H1 (cell line): ENCODE measurements at regions not wholly inside any gene's neighbourhood (a gene's known extent, or its start where the extent isn't known, plus 50 kb on each side); places are given as distances from the start of the nearest gene placed in this dataset.

ENCODE experiments used
- CTCF ChIA-PET: fragments of 300-600 bp; sonication (Branson Sonifier 250); formaldehyde crosslinking; loops from one replicate; lab custom pipeline; 2021; ENCODE audit not compliant: partially characterized antibody; lab: Charles Lee
- POLR2A ChIA-PET: fragments of 300-600 bp; sonication (Branson Sonifier 250); formaldehyde crosslinking; loops from one replicate; lab custom pipeline; 2021; ENCODE audit warnings: inconsistent platforms; ENCODE audit not compliant: partially characterized antibody; lab: Charles Lee
- DNase-seq, 2 experiments: peaks; one replicate each; pipeline versions ENCODE4 v3.0.0 to v3.0.0-alpha.2; 2010 to 2022; ENCODE audit warnings: low spot score in 2 of 2, low read depth in 1 of 2, mixed read lengths in 1 of 2
- FAIRE-seq: peaks from 2 replicates; lab custom pipeline; 2011; peaks lifted over from hg19 to GRCh38; lab: Jason Lieb, UNC
- H2AFZ ChIP-seq: 2 replicates; pipeline ENCODE4 v1.8.1; 2012; ENCODE audit warnings: low read length, inconsistent platforms
- H2AK5ac ChIP-seq: 2 replicates; pipeline ENCODE4 v1.6.1; 2013; ENCODE audit warnings: low read depth, low read length
- H2BK120ac ChIP-seq: replicated peaks from 2 replicates; pipeline ENCODE3; 2013; ENCODE audit warnings: low read depth, low read length, inconsistent platforms
- H2BK12ac ChIP-seq: 2 replicates; pipeline ENCODE4 v1.6.1; 2013; ENCODE audit warnings: low read depth, low read length
- H2BK15ac ChIP-seq: 2 replicates; pipeline ENCODE4 v1.6.1; 2013; ENCODE audit warnings: low read length
- H2BK20ac ChIP-seq: 2 replicates; pipeline ENCODE4 v1.6.1; 2013; ENCODE audit warnings: low read length
- H2BK5ac ChIP-seq: 2 replicates; pipeline ENCODE4 v1.6.1; 2013; ENCODE audit warnings: low read depth, low read length
- H3K14ac ChIP-seq: 2 replicates; pipeline ENCODE4 v1.6.1; 2013; ENCODE audit warnings: inconsistent platforms; ENCODE audit not compliant: insufficient read length
- H3K18ac ChIP-seq: 2 replicates; pipeline ENCODE4 v1.6.1; 2013; ENCODE audit warnings: low read length; ENCODE audit errors: extremely low read depth
- H3K23ac ChIP-seq: 2 replicates; pipeline ENCODE4 v1.6.1; 2013; ENCODE audit warnings: inconsistent platforms; ENCODE audit not compliant: insufficient read length
- H3K23me2 ChIP-seq: 2 replicates; pipeline ENCODE4 v1.6.1; 2013; ENCODE audit warnings: low read depth, low read length
- H3K27ac ChIP-seq: 2 replicates; pipeline ENCODE4 v1.6.1; 2011; ENCODE audit warnings: low read depth, low read length, inconsistent platforms
- H3K27me3 ChIP-seq, 4 experiments: replicated peaks in 1 of 4; 1 replicate in 1 of 4; 2 replicates in 3 of 4; pipeline versions ENCODE4 v1.6.1 to v1.8.1; 2011 to 2013; ENCODE audit warnings: low read length in 3 of 4, mild to moderate bottlenecking in 3 of 4, inconsistent platforms in 2 of 4, mixed read lengths in 2 of 4, moderate library complexity in 1 of 4; ENCODE audit not compliant: control insufficient read depth in 3 of 4, insufficient read depth in 3 of 4; ENCODE audit errors: extremely low read depth in 1 of 4
- H3K36me3 ChIP-seq, 4 experiments: 2 replicates each; pipeline versions ENCODE4 v1.6.1 to v1.8.1; 2011 to 2013; ENCODE audit warnings: mild to moderate bottlenecking in 4 of 4, low read length in 3 of 4, moderate library complexity in 2 of 4, control low read depth in 1 of 4, inconsistent platforms in 1 of 4; ENCODE audit not compliant: insufficient read depth in 4 of 4, control insufficient read depth in 2 of 4
- H3K4ac ChIP-seq: replicated peaks from 2 replicates; pipeline ENCODE3; 2013; ENCODE audit warnings: low read length, low read depth, mixed read lengths, inconsistent platforms; ENCODE audit not compliant: insufficient read length
- H3K4me1 ChIP-seq, 4 experiments: replicated peaks in 1 of 4; 1 replicate in 1 of 4; 2 replicates in 3 of 4; pipeline versions ENCODE4 v1.6.1 to v1.8.1; 2011 to 2013; ENCODE audit warnings: low read length in 3 of 4, inconsistent platforms in 2 of 4, mixed read lengths in 1 of 4; ENCODE audit not compliant: insufficient read depth in 4 of 4, control insufficient read depth in 3 of 4
- H3K4me2 ChIP-seq, 2 experiments: 2 replicates each; pipeline versions ENCODE4 v1.6.1 to v1.8.1; 2011 to 2013; ENCODE audit warnings: low read depth in 2 of 2, low read length in 2 of 2, control low read depth in 1 of 2, inconsistent platforms in 1 of 2, mild to moderate bottlenecking in 1 of 2; ENCODE audit not compliant: insufficient read depth in 1 of 2
- H3K4me3 ChIP-seq, 4 experiments: fragments of 200-600, 300-600 bp in 1 of 4; sonication (generic), shearing (Covaris generic), sonication (Bioruptor Twin) in 1 of 4; 2 replicates each; pipeline versions ENCODE4 v1.5.1 to v1.8.1; 2011 to 2016; ENCODE audit warnings: low read length in 4 of 4, low read depth in 3 of 4, control low read depth in 2 of 4, inconsistent platforms in 2 of 4, mild to moderate bottlenecking in 2 of 4, mixed read lengths in 1 of 4, moderate library complexity in 1 of 4; ENCODE audit not compliant: insufficient read depth in 2 of 4; ENCODE audit errors: extremely low read depth in 1 of 4
- H3K56ac ChIP-seq: replicated peaks from 2 replicates; pipeline ENCODE3; 2013; ENCODE audit warnings: low read depth, mild to moderate bottlenecking, mixed read lengths, low read length, inconsistent platforms; ENCODE audit not compliant: insufficient read length
- H3K79me1 ChIP-seq: 2 replicates; pipeline ENCODE4 v1.6.1; 2013; ENCODE audit warnings: low read depth, low read length, control low read depth
- H3K79me2 ChIP-seq, 2 experiments: 2 replicates each; pipeline versions ENCODE4 v1.6.1 to v1.8.1; 2012 to 2013; ENCODE audit warnings: low read length in 2 of 2, mild to moderate bottlenecking in 2 of 2, inconsistent platforms in 1 of 2; ENCODE audit not compliant: insufficient read depth in 2 of 2, control insufficient read depth in 1 of 2
- H3K9ac ChIP-seq, 4 experiments: replicated peaks in 1 of 4; 1 replicate in 1 of 4; 2 replicates in 3 of 4; pipeline versions ENCODE4 v1.6.1 to v1.8.1; 2011 to 2013; ENCODE audit warnings: low read depth in 3 of 4, low read length in 3 of 4, control low read depth in 2 of 4, mild to moderate bottlenecking in 2 of 4, moderate library complexity in 2 of 4, inconsistent platforms in 1 of 4; ENCODE audit errors: extremely low read depth in 1 of 4
- H3K9me3 ChIP-seq, 2 experiments: 2 replicates each; pipeline versions ENCODE4 v1.6.1 to v1.8.1; 2012 to 2013; ENCODE audit warnings: mild to moderate bottlenecking in 2 of 2, moderate library complexity in 2 of 2, control low read depth in 1 of 2, inconsistent platforms in 1 of 2, low read depth in 1 of 2, low read length in 1 of 2, mixed read lengths in 1 of 2; ENCODE audit not compliant: insufficient read depth in 2 of 2
- H4K20me1 ChIP-seq, 2 experiments: replicated peaks in 1 of 2; 2 replicates each; pipeline versions ENCODE3 to v1.8.1; 2011 to 2013; ENCODE audit warnings: inconsistent platforms in 2 of 2, low read length in 2 of 2, mild to moderate bottlenecking in 1 of 2; ENCODE audit not compliant: insufficient read depth in 2 of 2, control insufficient read depth in 1 of 2
- H4K5ac ChIP-seq: 2 replicates; pipeline ENCODE4 v1.6.1; 2013; ENCODE audit warnings: low read length, low read depth, mixed read lengths, inconsistent platforms; ENCODE audit not compliant: insufficient read length
- H4K8ac ChIP-seq: 2 replicates; pipeline ENCODE4 v1.8.0; 2013; ENCODE audit warnings: mild to moderate bottlenecking, moderate library complexity, low read length, inconsistent platforms; ENCODE audit not compliant: insufficient read depth; ENCODE audit errors: extremely low read depth
- H4K91ac ChIP-seq: replicated peaks from 2 replicates; pipeline ENCODE3; 2013; ENCODE audit warnings: low read length, mixed read lengths, inconsistent platforms; ENCODE audit not compliant: insufficient read length
- ASH2L ChIP-seq: fragments of 200-600, 300-600 bp; sonication (generic); IDR thresholded peaks from one replicate; pipeline ENCODE4 v1.7.1; 2017; ENCODE audit warnings: low read length
- CTCF ChIP-seq, 3 experiments: IDR thresholded peaks; 1 replicate in 2 of 3; 2 replicates in 1 of 3; pipeline versions ENCODE4 v1.5.1 to v1.6.1; 2011; ENCODE audit warnings: low read length in 3 of 3, mild to moderate bottlenecking in 3 of 3, inconsistent platforms in 2 of 3, low read depth in 1 of 3, moderate library complexity in 1 of 3; ENCODE audit not compliant: insufficient read depth in 1 of 3; ENCODE audit errors: control extremely low read depth in 1 of 3
- EP300 ChIP-seq, 2 experiments: IDR thresholded peaks; 1 replicate in 1 of 2; 2 replicates in 1 of 2; pipeline ENCODE4 v1.6.1; 2011 to 2012; ENCODE audit warnings: low read depth in 2 of 2, low read length in 2 of 2, mild to moderate bottlenecking in 2 of 2, borderline replicate concordance in 1 of 2, inconsistent platforms in 1 of 2, moderate library complexity in 1 of 2
- JUND ChIP-seq: IDR thresholded peaks from 2 replicates; pipeline ENCODE4 v1.6.1; 2011; ENCODE audit warnings: mild to moderate bottlenecking, improper control_type of control experiment, low read length
- MAFK ChIP-seq: IDR thresholded peaks from 2 replicates; pipeline ENCODE4 v1.6.1; 2012; ENCODE audit warnings: low read depth, mild to moderate bottlenecking, improper control_type of control experiment, low read length
- MAX ChIP-seq: IDR thresholded peaks from 2 replicates; pipeline ENCODE4 v1.6.1; 2012; ENCODE audit warnings: inconsistent platforms
- POLR2AphosphoS5 ChIP-seq: IDR thresholded peaks from 2 replicates; pipeline ENCODE4 v1.6.1; 2011; ENCODE audit warnings: low read depth, low read length
- POU5F1 ChIP-seq: IDR thresholded peaks from 2 replicates; pipeline ENCODE4 v1.6.1; 2011; ENCODE audit warnings: low read depth, mild to moderate bottlenecking, low read length, moderate library complexity
- RFX5 ChIP-seq: IDR thresholded peaks from 2 replicates; pipeline ENCODE4 v1.6.1; 2011; ENCODE audit warnings: low read depth, low read length, improper control_type of control experiment, borderline replicate concordance
- SIN3A ChIP-seq, 2 experiments: IDR thresholded peaks in 1 of 2; conservative IDR thresholded peaks in 1 of 2; 2 replicates each; pipeline ENCODE4 v1.6.1; 2011 to 2012; ENCODE audit warnings: low read length in 2 of 2, improper control_type of control experiment in 1 of 2, low read depth in 1 of 2, mild to moderate bottlenecking in 1 of 2
- TAF1 ChIP-seq: IDR thresholded peaks from 2 replicates; pipeline ENCODE4 v1.6.1; 2011; ENCODE audit warnings: mild to moderate bottlenecking, low read depth, low read length
- WGBS, 2 experiments: shearing (Covaris generic) in 1 of 2; methylation state at CpG; one replicate each; pipeline versions ENCODE4 v1.1.6 to v1.1.7; 2013 to 2015; ENCODE audit warnings: low lambda C conversion rate in 2 of 2, mixed read lengths in 2 of 2, inconsistent platforms in 1 of 2, low coverage in 1 of 2, missing lambda C conversion rate in 1 of 2; ENCODE audit not compliant: insufficient replicate concordance in 2 of 2, insufficient coverage in 1 of 2, insufficient read length in 1 of 2; ENCODE audit errors: extremely low coverage in 1 of 2, missing lambda C conversion rate in 1 of 2; 5-methylcytosine and 5-hydroxymethylcytosine counted together

- Histone ChIP-seq H3K27me3 (no peaks in the 10 kb centered on the region), H3K4me1 (no peaks in the 10 kb centered on the region), H3K4me2 (no peak overlapping the region), H4K20me1 (no peaks in the 10 kb centered on the region), H4K91ac (no peak overlapping the region), H2BK12ac (no peak overlapping the region), H3K4ac (no peak overlapping the region), H4K8ac (no peak overlapping the region), H4K5ac (no peak overlapping the region), H2BK15ac (no peak overlapping the region), H2AK5ac (no peak overlapping the region), H3K4me3 (no peak overlapping the region), H3K9me3 (no peaks in the 10 kb centered on the region), H2AFZ (no peak overlapping the region), H2BK5ac (no peak overlapping the region), H3K9ac (no peak overlapping the region), H3K14ac (no peak overlapping the region), H2BK120ac (no peak overlapping the region), H3K27ac (no peak overlapping the region), H3K23ac (no peak overlapping the region), H2BK20ac (no peak overlapping the region), H3K56ac (no peak overlapping the region), H3K23me2 (no peaks in the 10 kb centered on the region), H3K36me3 (no peaks in the 10 kb centered on the region), H3K18ac (no peak overlapping the region), H3K79me2 (no peaks in the 10 kb centered on the region), H3K79me1 (no peaks in the 10 kb centered on the region)
- ChIA-PET CTCF (no interaction called here), POLR2A (no interaction called here)
- DNase-seq (no peak), FAIRE-seq (no peak)
- TF ChIP-seq POLR2AphosphoS5 (no peak), RFX5 (no peak), MAFK (no peak), EP300 (IDR thresholded peaks at IDR 0.05; ENCODE audit: borderline replicate concordance in 1 of 2, low read depth in 2 of 2, low read length in 2 of 2) (no peak), CTCF (IDR thresholded peaks at IDR 0.05; ENCODE audit: control extremely low read depth in 1 of 3, insufficient read depth in 1 of 3, low read depth in 1 of 3, low read length in 3 of 3) (no peak), MAX (no peak), SIN3A (conservative IDR thresholded peaks at IDR 0.05 in 1 of 2, IDR thresholded peaks at IDR 0.05 in 1 of 2; ENCODE audit: low read depth in 1 of 2, low read length in 2 of 2) (no peak), TAF1 (no peak), ASH2L (no peak), POU5F1 (no peak), JUND (no peak)
- WGBS, 2 experiments = 87% methylated on average over 2 of the region's 2 CpGs; no CpG with 5 or more reads in 1 of the 2 experiments
Measured at GRCh38 chr12:92065639-92066038, 80.0 kb downstream of the BTG1 start.
